ENCODE measurements at regions not wholly inside any gene's neighbourhood (a gene's known extent, or its start where the extent isn't known, plus 50 kb on each side); places are given as distances from the start of the nearest gene placed in this dataset.
"Not testable (repeated sequence)": the region's sequence is repeated elsewhere in the genome, so short reads cannot be mapped to it uniquely, and the experiment has no call there.

GRCh38 chr2:128414946-128415778 lies 96.5 kb upstream of the HS6ST1 start:
- DNase-seq (ENCODE audit: low read depth in 3 of 3), result no peak

- no peak for DNase-seq (ENCODE audit: low read depth in 3 of 3)
Measured at GRCh38 chr2:128415779-128416061, 97.1 kb upstream of the HS6ST1 start.

GRCh38 chr2:128416109-128416785 lies 97.6 kb upstream of the HS6ST1 start:
- DNase-seq (ENCODE audit: low read depth in 3 of 3), result no peak

GRCh38 chr2:128416806-128417205 lies 98.1 kb upstream of the HS6ST1 start:
- no peak for DNase-seq (ENCODE audit: low read depth in 3 of 3)

GRCh38 chr2:128417264-128417663 lies 98.6 kb upstream of the HS6ST1 start:
- DNase-seq (ENCODE audit: low read depth in 3 of 3), result not testable (repeated sequence)

GRCh38 chr2:128420131-128420530 lies 101.5 kb upstream of the HS6ST1 start:
- DNase-seq (ENCODE audit: low read depth in 3 of 3), result no peak

GRCh38 chr2:128420776-128421175 lies 102.1 kb upstream of the HS6ST1 start:
- no peak for DNase-seq (ENCODE audit: low read depth in 3 of 3)

DNA sequence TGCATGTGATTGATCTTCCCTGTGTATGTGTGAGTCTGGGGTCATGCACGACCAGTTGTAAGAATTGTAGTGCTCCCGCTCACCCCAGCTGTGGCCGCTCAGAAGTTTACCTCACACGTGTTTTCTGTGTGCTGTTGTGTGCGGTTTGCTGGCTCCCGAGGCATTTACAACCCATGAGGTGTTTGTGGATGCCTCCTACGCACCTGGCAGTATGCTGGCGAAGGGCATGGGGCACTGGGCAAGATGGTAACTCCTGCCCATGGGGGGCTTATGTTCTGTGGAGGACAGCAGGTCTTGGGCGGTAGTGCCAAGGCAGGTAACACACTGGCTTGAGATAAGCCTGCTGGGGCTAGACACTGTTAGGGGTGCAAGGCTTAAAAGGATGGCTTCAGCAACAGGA lies 102.6 kb upstream of the HS6ST1 start:
- no peak for DNase-seq (ENCODE audit: low read depth in 3 of 3)

DNA sequence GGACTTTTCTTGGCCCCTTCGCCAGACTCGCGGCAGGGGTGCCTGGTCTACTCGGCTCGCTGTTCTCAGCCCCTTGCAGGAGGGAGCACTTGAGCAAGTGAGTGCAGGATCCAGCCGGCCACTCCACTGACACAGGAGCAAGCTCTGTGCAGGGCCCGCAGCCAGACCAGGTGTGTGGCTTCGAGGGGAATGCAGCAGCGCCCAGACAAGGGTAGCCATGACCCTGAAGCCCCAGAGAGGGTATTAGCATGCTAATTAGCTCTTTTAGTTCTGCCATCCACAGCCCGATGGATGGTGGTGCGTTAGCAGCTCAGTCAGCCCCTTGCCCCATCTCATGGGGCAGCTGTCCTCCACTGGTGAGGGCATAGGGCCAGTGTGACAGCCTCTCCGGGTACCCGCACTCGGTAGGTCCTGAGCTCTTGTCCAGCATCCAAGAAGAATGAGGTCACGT lies 103.2 kb upstream of the HS6ST1 start:
- DNase-seq (ENCODE audit: low read depth in 3 of 3), result no peak

DNA sequence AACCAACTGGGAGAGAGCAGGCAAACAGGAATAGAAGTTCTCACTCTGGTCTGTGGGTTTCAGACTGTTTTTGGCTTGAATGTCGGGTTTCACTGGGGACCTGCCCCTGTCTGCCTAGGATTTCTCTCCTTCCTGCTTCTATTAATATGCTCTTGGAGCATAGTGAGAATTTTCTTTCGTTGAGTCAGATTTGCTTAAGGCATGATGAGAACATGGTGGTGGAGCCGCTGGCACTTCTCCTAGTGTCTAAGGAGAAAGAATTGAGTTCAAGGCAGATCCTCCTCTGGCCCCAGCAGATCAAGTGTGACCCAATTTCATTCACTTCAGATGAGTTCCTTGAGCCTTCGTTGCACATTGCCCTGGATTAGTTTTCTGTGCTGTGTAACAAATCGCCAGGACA lies 103.9 kb upstream of the HS6ST1 start:
- DNase-seq (ENCODE audit: low read depth in 3 of 3), result no peak

DNA sequence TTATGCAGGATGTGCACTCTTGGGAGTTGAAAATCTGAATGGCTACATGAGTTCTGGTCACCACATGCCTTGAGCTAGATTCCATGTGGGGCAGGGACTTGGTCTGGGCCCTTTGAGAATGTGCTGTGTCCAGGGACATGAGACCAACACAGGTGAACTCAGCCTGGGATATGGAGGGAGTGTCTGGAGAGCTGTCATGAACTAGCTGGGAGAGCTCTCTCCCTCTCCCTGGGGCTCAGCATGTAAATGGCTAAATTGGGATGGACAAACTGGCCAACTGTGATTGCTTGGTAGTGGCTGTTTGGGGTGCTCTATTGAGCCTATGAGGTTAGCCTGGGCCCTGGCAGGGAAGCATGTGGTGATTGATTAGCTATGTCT lies 105.1 kb upstream of the HS6ST1 start:
- DNase-seq (ENCODE audit: low read depth in 3 of 3), result no peak

DNA sequence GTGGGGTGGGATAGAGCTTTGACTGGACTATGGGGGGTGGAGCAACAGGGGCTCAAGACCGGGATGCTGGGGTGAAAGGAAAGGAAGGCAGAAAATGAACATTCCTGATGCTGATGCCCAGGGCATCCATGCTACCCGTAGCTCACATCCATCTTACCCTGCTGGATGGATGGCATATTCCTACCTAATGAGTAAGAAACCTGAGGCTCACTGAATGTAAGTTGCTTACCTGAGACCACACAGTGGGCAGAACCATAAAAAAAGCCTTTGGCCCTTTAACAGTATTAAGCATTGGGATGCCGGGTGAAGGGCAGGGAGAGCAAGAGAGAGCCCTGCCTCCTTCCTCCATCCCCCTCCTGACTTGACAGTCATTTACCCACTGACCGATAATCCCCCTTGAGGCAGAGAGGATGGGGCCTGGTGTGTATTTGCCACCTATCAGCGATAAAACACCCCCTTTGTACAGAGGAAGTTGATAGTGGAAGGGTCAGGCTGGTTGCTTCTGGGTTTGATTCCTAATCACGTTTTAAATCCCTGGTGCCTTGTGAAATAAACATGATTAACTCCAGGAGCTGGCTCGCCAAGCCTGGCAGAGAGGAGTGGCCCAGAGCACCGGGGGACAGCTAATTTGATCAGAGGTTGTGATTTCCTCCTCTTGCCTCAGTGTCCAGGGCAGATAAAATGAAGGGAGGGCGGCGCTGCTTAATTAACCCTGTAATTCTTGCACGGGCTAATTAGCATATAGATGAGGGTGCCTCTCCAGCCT lies 105.9 kb upstream of the HS6ST1 start:
- DNase-seq (ENCODE audit: low read depth in 3 of 3), result no peak

DNA sequence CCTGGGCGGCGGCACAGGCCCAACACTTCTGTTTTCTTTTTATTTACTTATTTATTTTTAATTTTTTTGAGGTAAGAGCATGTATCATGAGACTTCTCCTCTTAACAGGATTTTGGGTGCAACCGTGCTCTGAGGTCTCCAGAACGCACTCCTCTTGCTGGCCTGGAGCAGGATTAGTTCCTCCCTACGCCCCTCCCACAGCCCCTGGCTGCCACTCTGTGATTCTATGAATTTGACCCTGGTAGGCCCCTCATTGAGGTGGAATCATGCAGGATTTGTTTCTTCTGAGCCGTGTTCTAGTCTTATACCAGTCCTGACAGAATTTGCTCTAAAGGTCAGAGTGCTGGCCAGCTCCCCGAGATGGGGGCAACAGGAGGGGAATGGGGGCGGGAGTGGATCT lies 106.5 kb upstream of the HS6ST1 start:
- no peak for DNase-seq (ENCODE audit: low read depth in 3 of 3)

DNA sequence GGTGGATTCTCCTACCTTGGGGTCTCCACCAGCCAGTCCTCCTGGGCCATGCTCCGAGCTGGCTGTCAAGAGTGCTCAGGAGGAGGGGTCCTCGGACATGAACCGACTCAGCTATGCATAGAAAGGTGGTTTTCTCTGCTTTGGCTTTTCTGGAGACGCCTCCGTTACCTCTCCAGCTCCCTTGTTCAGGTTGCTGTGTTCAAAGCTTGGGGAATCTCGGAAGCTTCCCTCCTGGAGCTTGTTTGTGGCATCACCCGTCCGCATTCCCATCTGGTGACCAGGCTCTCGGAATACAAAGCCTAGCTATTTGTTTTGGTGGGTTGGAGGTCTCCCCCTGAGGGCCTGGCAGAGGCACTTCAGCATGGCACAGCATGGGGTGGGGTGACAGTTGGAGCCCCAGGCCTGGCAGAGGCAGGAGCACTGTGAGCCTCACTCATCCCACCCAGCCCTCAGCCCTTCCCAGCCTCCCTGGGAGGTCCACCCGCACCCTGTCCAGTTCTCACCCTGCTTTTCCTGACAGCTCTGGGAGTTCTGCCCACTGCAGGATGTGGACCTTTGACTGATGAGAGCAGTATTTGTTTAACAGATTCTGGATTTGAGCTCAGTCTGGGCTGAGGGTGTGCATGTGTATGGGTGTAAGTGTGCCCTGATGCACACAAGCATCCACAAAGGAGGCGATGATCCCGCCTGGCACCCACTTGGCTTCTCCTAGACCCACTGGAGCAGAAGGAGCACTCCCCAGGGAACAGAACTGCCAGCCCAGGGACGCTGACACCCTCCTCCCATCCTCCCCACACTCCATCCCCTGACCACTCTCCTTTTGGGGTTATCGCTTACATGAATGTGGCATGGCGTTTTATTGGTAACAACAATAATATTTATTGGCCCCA lies 107.3 kb upstream of the HS6ST1 start:
- no peak for DNase-seq (ENCODE audit: low read depth in 3 of 3)

- no peak for DNase-seq (ENCODE audit: low read depth in 3 of 3)
Measured at GRCh38 chr2:128427413-128427755, 108.7 kb upstream of the HS6ST1 start.

DNA sequence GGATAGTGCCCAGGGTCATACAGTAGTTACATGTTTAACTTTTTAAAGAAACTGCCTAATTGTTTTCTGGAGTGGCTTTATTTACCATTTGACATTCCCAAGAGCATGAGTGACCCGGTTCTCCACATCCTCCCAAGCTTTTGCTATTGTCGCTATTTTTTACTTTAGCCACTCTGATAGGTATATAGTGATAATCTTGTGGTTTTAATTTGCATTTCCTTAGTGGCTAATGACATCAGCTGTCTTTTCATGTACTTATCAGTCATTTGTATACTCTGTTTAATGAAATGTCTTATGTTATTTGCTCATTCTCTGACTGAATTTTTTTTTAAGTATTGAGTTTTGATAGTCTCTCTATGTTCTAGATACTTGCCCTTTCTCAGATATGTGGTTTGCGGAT lies 109.7 kb upstream of the HS6ST1 start:
- DNase-seq (ENCODE audit: low read depth in 3 of 3), result no peak

DNA sequence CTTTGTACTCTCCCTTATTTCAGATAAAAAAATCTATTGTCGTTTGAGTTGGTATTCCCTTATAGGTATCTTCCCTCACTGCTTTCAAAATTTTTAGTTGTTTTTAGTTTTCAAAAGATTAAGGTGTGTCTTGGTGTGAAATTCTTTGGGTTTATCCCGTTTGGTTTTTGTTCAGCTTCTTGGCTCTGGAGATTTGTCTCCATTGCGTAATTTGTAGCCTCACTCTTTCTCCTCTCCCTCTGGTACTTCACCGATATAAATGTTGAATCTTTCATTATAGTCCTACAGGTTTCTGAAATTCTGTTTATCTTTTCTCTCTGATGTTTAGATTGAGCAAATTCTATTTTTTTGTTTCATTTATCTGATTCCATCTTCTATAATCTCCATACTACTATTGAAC lies 113.8 kb upstream of the HS6ST1 start:
- DNase-seq (ENCODE audit: low read depth in 3 of 3), result no peak

DNA sequence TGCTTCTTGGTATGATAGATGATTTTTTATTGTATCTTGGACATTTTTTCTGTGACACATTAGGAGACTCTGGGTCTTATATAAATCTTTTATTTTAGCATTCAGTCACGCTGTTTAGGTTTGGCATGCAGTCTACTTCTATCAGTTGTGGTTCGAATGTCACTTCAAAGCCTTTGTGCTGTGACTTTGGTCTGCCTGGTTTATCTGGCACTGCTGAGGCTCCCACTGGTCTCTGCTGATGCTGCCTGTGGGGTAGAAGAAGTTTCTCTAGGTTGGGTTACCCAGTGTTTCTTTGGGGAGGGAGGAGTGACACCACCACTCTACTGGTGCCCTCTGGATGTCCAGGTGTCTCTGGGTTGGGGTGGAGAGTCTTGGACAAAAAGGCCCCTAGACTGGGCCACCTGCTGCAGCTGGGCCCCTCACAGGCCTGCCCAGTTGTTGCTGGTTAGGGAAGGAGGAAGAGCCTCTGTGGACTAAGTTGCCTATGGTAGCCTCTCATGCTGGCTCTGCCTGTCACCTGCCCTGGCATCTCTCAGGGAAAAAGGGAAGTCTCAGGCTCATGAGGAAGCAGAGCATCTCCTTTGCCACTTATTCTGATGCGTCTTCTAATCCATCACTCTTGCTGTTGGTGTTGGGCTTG lies 115.4 kb upstream of the HS6ST1 start:
- no peak for DNase-seq (ENCODE audit: low read depth in 3 of 3)

GRCh38 chr2:128435576-128436478 lies 117.2 kb upstream of the HS6ST1 start:
- DNase-seq (ENCODE audit: low read depth in 3 of 3), result no peak

GRCh38 chr2:128436479-128437203 lies 118.0 kb upstream of the HS6ST1 start:
- DNase-seq (ENCODE audit: low read depth in 3 of 3), result no peak
